Fibroblast of the aortic adventitia (primary cell): ENCODE measurements at regions not wholly inside any gene's neighbourhood (a gene's known extent, or its start where the extent isn't known, plus 50 kb on each side); places are given as distances from the start of the nearest gene placed in this dataset.
A peak's percentile ranks its signal among the peaks of the same experiment; 100 is the strongest.
"Not testable (repeated sequence)": the region's sequence is repeated elsewhere in the genome, so short reads cannot be mapped to it uniquely, and the experiment has no call there.

ENCODE experiments used
- DNase-seq: peaks from one replicate; pipeline ENCODE4 v3.0.0-alpha.2; 2010; ENCODE audit warnings: low read depth
- H3K4me3 ChIP-seq: 2 replicates; pipeline ENCODE4 v1.5.1; 2011; ENCODE audit warnings: low read depth, mild to moderate bottlenecking, control low read depth, low read length, moderate library complexity
- TF ChIP-seq, protein P1 (sequence below): IDR thresholded peaks from 2 replicates; pipeline ENCODE4 v1.5.1; 2011; ENCODE audit warnings: mild to moderate bottlenecking, low read length, control low read depth, inconsistent platforms; ENCODE audit not compliant: insufficient read depth

DNA sequence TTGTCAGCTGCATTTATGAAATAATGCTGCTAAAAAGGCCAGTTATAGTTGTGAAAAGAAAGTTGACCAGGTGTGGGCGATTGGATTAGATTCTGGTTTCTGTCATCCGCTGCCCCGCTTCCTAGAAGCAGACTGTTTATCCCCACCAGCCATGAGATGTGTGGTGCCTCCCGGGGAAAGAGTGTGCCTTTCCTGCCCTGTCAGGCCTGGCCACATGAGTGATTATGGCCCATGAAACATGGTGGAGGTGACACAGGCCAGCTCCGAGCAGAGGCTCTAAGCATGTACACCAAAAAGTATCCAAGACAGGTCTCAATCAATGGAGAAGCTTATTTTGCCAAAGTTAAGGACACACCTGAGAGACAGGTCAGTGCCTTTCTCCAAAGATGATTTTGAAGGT is 85.4 kb upstream of the ABHD2 start:
- DNase-seq, result no peak
- TF ChIP-seq, protein P1, sequence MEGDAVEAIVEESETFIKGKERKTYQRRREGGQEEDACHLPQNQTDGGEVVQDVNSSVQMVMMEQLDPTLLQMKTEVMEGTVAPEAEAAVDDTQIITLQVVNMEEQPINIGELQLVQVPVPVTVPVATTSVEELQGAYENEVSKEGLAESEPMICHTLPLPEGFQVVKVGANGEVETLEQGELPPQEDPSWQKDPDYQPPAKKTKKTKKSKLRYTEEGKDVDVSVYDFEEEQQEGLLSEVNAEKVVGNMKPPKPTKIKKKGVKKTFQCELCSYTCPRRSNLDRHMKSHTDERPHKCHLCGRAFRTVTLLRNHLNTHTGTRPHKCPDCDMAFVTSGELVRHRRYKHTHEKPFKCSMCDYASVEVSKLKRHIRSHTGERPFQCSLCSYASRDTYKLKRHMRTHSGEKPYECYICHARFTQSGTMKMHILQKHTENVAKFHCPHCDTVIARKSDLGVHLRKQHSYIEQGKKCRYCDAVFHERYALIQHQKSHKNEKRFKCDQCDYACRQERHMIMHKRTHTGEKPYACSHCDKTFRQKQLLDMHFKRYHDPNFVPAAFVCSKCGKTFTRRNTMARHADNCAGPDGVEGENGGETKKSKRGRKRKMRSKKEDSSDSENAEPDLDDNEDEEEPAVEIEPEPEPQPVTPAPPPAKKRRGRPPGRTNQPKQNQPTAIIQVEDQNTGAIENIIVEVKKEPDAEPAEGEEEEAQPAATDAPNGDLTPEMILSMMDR, result no peak

DNA sequence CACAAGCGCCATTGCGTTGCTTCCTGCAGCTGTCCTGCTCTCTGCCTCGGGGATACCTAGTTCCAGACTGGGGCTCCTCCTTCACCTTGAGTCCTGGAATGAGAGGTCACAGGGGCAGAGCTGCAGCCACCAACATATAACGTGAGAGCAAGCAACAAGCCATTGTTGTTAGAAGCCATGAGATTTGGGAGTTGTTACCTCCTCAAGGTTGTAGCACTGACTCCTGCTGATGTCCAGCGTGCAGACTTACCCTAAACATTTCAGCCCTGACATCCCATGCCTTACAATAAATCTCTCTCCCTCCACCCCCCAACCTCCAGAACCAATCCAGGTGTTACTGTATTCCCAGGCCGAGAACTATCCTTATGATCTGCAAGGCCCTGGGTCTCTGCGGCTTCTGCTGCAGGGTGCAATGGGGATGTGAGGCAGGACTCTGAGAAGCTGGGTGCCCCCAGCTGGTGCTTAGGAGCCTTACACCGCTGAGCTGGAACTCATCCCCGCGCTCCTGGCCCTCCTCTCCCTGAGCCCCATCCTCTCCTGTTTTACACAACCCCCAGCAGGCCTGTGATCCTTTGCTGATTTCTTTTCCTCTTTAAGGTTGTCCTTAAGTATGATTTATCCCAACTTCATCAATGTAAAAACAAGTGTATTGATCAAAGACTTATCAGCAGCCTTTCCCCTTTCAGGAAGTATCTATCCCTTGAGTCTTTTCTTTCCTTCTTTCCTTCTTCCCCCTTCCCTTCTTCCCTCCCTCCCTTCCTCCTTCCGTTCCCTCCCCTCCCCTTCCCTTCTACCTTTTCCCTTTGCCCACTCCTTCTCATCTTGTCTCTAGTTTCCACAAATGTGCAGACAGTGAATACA is 84.2 kb upstream of the ABHD2 start:
- DNase-seq, result peak; percentile 43
- no peak overlapping the region for H3K4me3 ChIP-seq
- TF ChIP-seq, protein P1, result peak; percentile 51

More for the DNA sequence above, 85.4 kb upstream of the ABHD2 start:
- no peak overlapping the region for H3K4me3 ChIP-seq

DNA sequence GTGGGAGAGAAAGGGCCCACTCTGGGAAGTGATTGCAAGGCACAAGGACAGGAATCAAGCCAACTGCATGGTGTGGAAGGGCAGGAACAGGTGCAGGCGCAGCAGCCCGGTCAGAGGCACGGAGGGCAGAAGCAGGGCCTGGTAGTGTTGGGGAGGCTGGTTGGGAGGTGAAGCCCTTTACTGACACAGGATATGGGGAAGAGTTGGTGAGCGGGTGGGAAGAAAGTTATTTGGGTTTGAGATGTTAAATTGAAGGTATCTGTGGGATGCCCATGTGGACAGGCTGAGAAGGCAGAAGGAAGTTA is 83.6 kb upstream of the ABHD2 start:
- DNase-seq, result no peak
- TF ChIP-seq, protein P1, result no peak
- H3K4me3 ChIP-seq, result no peak overlapping the region

DNA sequence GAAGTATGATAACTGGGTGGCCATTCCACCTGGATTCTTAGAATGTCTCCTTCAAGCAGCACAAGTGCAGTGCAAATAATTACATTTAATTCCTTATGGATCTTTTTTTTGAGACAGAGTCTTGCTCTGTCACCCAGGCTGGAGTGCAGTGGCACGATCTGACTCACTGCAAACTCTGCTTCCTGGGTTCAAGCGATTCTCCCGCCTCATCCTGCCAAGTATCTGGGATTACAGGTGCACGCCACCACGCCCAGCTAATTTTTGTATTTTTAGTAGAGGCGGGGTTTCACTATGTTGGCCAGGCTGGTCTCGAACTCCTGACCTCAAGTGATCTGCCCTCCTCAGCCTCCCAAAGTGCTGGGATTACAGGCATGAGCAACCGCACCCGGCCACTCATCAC is 80.7 kb upstream of the ABHD2 start:
- not testable (repeated sequence) for DNase-seq, H3K4me3 ChIP-seq

DNA sequence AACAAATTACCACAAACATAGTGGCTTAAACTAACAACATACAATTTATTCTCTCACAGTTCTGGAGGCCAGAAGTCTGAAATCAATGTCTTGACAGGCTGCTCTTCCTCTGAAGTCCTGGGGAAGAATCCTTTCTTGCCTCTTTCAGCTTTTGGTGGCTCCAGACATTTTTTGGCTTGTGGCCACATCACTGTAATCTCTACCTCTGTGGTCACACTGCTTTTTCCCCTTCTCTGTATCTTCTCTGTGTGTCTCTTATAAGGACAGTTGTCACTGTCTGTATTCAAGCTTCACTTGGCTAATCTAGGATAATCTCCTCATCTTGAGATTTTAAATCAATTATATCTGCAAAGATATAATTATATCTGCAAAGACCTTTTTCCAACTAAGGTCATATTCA is 80.3 kb upstream of the ABHD2 start:
- DNase-seq, result no peak
- TF ChIP-seq, protein P1, result no peak
- no peak overlapping the region for H3K4me3 ChIP-seq

DNA sequence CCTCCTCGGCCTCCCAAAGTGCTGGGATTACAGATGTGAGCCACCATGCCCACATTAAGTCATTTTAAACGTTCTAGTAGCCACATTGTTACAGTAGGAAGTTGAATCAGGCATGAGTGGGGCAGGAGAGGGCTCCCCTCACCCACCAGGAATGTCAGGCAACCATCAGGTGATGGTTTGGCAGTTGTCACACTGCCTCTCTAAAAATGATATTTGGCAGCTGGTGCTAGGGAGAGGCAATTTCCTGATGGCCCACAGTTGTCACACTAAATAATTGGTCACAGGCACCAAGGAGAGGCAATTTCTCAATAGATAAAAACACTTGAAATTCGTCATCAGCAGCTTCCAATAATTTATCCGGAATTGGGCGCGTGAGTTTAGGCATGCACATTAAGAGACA is 79.2 kb upstream of the ABHD2 start:
- TF ChIP-seq, protein P1, result no peak
- no peak overlapping the region for H3K4me3 ChIP-seq

DNA sequence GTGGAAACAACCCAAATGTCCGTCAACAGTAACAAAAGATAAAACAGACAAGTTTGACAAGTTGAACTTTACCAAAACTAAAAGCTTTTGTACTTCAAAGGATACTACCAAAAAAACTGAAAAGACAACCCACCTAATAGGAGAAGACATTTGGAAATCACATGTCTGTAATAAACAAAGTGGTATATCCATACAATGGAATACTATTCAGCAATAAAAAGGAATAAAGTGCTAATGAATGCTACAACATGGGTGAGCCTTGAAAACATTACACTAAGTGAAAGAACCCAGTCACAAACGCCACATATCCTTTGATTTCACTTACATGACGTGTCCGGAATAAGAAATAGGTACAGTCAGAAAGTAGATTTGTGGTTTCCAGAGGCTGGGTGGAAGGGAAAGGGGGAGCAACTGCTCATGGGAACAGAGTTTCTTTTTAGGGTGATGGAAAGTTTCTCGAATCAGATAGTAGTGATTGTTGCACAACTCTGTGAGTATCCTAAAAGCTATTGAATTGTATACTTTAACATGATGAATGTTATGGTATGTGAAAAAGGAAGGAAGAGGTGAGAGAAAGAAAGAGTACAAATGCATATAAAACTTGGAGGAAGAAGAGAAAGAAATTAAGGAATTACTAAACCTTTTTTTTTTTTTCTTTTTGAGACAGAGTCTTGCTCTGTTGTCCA is 72.7 kb upstream of the ABHD2 start:
- DNase-seq, result no peak
- TF ChIP-seq, protein P1, result no peak
- H3K4me3 ChIP-seq, result no peak overlapping the region

More for the DNA sequence above, 79.2 kb upstream of the ABHD2 start:
- DNase-seq, result no peak
